Spleen (tissue), 7 donors: ENCODE measurements at regions not wholly inside any gene's neighbourhood (a gene's known extent, or its start where the extent isn't known, plus 50 kb on each side); places are given as distances from the start of the nearest gene placed in this dataset.

Experiments used
- POLR2A ChIP-seq, 3 donors: fragments of 450-650 bp; IDR thresholded peaks; one replicate each; pipeline ENCODE4 v1.5.1; 2017; ENCODE audit warnings: antibody characterized with exemption in 3 of 3, mild to moderate bottlenecking in 1 of 3
- TF ChIP-seq, protein P1 (sequence below), 11 experiments: fragments of 200-600 bp in 7 of 11; fragments of 450-650 bp in 4 of 11; sonication (generic) in 4 of 11; IDR thresholded peaks in 8 of 11; conservative IDR thresholded peaks in 3 of 11; 1 replicate in 7 of 11; 2 replicates in 4 of 11; pipeline versions ENCODE4 v1.4.0 to v1.8.0; 2016 to 2021; ENCODE audit warnings: antibody characterized with exemption in 11 of 11, inconsistent platforms in 4 of 11, mild to moderate bottlenecking in 1 of 11
- donor health status: DM: no; HTN: no; CAD: no; lungs with moderate emphysema.
- donor health status: DM: no; HTN: no; CAD: no.
- donor health status: DM: no; HTN: no; CAD: no.

- TF ChIP-seq, protein P1, sequence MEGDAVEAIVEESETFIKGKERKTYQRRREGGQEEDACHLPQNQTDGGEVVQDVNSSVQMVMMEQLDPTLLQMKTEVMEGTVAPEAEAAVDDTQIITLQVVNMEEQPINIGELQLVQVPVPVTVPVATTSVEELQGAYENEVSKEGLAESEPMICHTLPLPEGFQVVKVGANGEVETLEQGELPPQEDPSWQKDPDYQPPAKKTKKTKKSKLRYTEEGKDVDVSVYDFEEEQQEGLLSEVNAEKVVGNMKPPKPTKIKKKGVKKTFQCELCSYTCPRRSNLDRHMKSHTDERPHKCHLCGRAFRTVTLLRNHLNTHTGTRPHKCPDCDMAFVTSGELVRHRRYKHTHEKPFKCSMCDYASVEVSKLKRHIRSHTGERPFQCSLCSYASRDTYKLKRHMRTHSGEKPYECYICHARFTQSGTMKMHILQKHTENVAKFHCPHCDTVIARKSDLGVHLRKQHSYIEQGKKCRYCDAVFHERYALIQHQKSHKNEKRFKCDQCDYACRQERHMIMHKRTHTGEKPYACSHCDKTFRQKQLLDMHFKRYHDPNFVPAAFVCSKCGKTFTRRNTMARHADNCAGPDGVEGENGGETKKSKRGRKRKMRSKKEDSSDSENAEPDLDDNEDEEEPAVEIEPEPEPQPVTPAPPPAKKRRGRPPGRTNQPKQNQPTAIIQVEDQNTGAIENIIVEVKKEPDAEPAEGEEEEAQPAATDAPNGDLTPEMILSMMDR (IDR thresholded peaks at IDR 0.05 in 8 of 11, conservative IDR thresholded peaks at IDR 0.05 in 3 of 11): no peak
- TF ChIP-seq POLR2A (IDR thresholded peaks at IDR 0.05): no peak
Measured at GRCh38 chr5:97452646-97453045, 269.6 kb upstream of the RIOK2 start.
